HepG2 (cell line): ENCODE measurements at regions not wholly inside any gene's neighbourhood (a gene's known extent, or its start where the extent isn't known, plus 50 kb on each side); places are given as distances from the start of the nearest gene placed in this dataset.
A peak's percentile ranks its signal among the peaks of the same experiment; 100 is the strongest.

Source experiments
- ATAC-seq: fragments of 200-7000 bp; cut with Tn5 transposase; 3 replicates; pipeline ENCODE4 v1.9.1; 2020; ENCODE audit warnings: mild to moderate bottlenecking, moderate library complexity
- BruUV-seq: library from RNA; stranded (reverse); fragments of 400-500 nt; replicated peaks from 2 replicates; lab custom pipeline; 2021; lab: Mats Ljungman, UMichigan
- CTCF ChIA-PET: fragments of 300-600 bp; formaldehyde crosslinking; extraction: SDS; loops from one replicate; lab custom pipeline; 2021; ENCODE audit warnings: low total read pairs, inconsistent platforms, low intra/inter-chr PET ratio; lab: Yijun Ruan, JAX
- POLR2A ChIA-PET: fragments of 350-600 bp; sonication (Branson Sonifier 250); formaldehyde crosslinking; loops from one replicate; lab custom pipeline; 2020; ENCODE audit warnings: antibody characterized with exemption, inconsistent platforms; lab: Yijun Ruan, JAX
- DNase-seq: peaks from one replicate; pipeline ENCODE4 v3.0.0-alpha.2; 2015; ENCODE audit warnings: low spot score
- FAIRE-seq: peaks from 3 replicates; lab custom pipeline; 2011; peaks lifted over from hg19 to GRCh38; lab: Jason Lieb, UNC
- H2AFZ ChIP-seq: one replicate; pipeline ENCODE4 v1.6.1; 2011; ENCODE audit warnings: low read length, inconsistent platforms
- H3K27ac ChIP-seq: fragments of 300-600 bp; 3 replicates; pipeline ENCODE4 v1.8.0; 2011; ENCODE audit warnings: mixed run types, mild to moderate bottlenecking, mixed read lengths, low read length, inconsistent platforms; ENCODE audit not compliant: insufficient read depth; ENCODE audit errors: extremely low read length
- H3K27me3 ChIP-seq, 2 experiments: fragments of 200-600 bp in 1 of 2; 2 replicates in 1 of 2; 3 replicates in 1 of 2; pipeline versions ENCODE4 v1.6.0 to v1.8.0; 2011; ENCODE audit warnings: low read length in 2 of 2, mild to moderate bottlenecking in 2 of 2, moderate library complexity in 2 of 2, inconsistent platforms in 1 of 2; ENCODE audit not compliant: insufficient read depth in 2 of 2, control insufficient read depth in 1 of 2
- H3K36me3 ChIP-seq, 2 experiments: fragments of 200-600 bp in 1 of 2; replicated peaks in 1 of 2; 2 replicates in 1 of 2; 3 replicates in 1 of 2; pipeline versions ENCODE4 v1.5.1 to v1.8.0; 2011; ENCODE audit warnings: low read length in 2 of 2, inconsistent platforms in 1 of 2; ENCODE audit not compliant: insufficient read depth in 2 of 2, control insufficient read depth in 1 of 2
- H3K4me1 ChIP-seq: 2 replicates; pipeline ENCODE4 v1.5.1; 2012; ENCODE audit warnings: low read length, inconsistent platforms; ENCODE audit not compliant: insufficient read depth
- H3K4me2 ChIP-seq: 2 replicates; pipeline ENCODE4 v1.6.0; 2011; ENCODE audit warnings: low read depth, low read length, inconsistent platforms
- H3K4me3 ChIP-seq, 3 experiments: fragments of 200-600 bp in 1 of 3; sonication (generic), shearing (Covaris generic) in 1 of 3; replicated peaks in 1 of 3; 2 replicates each; pipeline ENCODE4 v1.5.1; 2011 to 2016; ENCODE audit warnings: low read length in 3 of 3, inconsistent platforms in 2 of 3, low read depth in 2 of 3, mild to moderate bottlenecking in 2 of 3, control low read depth in 1 of 3, mixed read lengths in 1 of 3; ENCODE audit not compliant: insufficient read depth in 1 of 3
- H3K79me2 ChIP-seq: one replicate; pipeline ENCODE4 v1.6.1; 2011; ENCODE audit warnings: low read length, inconsistent platforms; ENCODE audit not compliant: insufficient read depth
- H3K9ac ChIP-seq: 2 replicates; pipeline ENCODE4 v1.6.0; 2011; ENCODE audit warnings: mild to moderate bottlenecking, low read depth, low read length, inconsistent platforms; ENCODE audit not compliant: insufficient read depth
- H3K9me3 ChIP-seq: 2 replicates; pipeline ENCODE4 v1.5.1; 2012; ENCODE audit warnings: mild to moderate bottlenecking, low read length
- H4K20me1 ChIP-seq: 2 replicates; pipeline ENCODE4 v1.6.0; 2011; ENCODE audit warnings: inconsistent platforms, mild to moderate bottlenecking, low read length, moderate library complexity; ENCODE audit not compliant: insufficient read depth
- CEBPG ChIP-seq: IDR thresholded peaks from 2 replicates; pipeline ENCODE4 v1.6.1; 2016
- FIP1L1 ChIP-seq: fragments of 200-400 bp; formaldehyde crosslinking; IDR thresholded peaks from 2 replicates; pipeline ENCODE4 v1.6.1; 2018; ENCODE audit warnings: low read depth, mild to moderate bottlenecking, low read length, moderate library complexity, borderline replicate concordance; ENCODE audit not compliant: insufficient read depth
- FOXK2 ChIP-seq: fragments of 450-650 bp; IDR thresholded peaks from 2 replicates; pipeline ENCODE4 v1.6.1; 2016
- HDAC6 ChIP-seq: fragments of 200-600 bp; sonication (generic); IDR thresholded peaks from 2 replicates; pipeline ENCODE4 v1.7.0; 2017; ENCODE audit warnings: mild to moderate bottlenecking, antibody characterized with exemption, low read length, low read depth
- HHEX ChIP-seq: IDR thresholded peaks from 2 replicates; pipeline ENCODE4 v1.6.1; 2016; ENCODE audit warnings: control low read depth
- MAFF ChIP-seq: IDR thresholded peaks from 2 replicates; pipeline ENCODE4 v1.6.1; 2011; ENCODE audit warnings: low read depth, low read length, improper control_type of control experiment
- MXI1 ChIP-seq: IDR thresholded peaks from 3 replicates; pipeline ENCODE4 v1.6.1; 2012; ENCODE audit warnings: low read depth, low read length, inconsistent platforms, borderline replicate concordance
- POLR2AphosphoS5 ChIP-seq: IDR thresholded peaks from 2 replicates; pipeline ENCODE4 v1.6.1; 2012; ENCODE audit warnings: low read depth, low read length
- RCOR2 ChIP-seq: IDR thresholded peaks from 2 replicates; pipeline ENCODE4 v1.6.1; 2016; ENCODE audit warnings: missing biosample characterization, missing genetic modification reagents
- RFXANK ChIP-seq: IDR thresholded peaks from 2 replicates; pipeline ENCODE4 v1.6.1; 2016
- ZNF552 ChIP-seq: sonication (generic); formaldehyde crosslinking; IDR thresholded peaks from 2 replicates; pipeline ENCODE4 v1.9.0; 2022; ENCODE audit warnings: missing genetic modification reagents, mild to moderate bottlenecking, borderline replicate concordance
- WGBS: methylation state at CpG from one replicate; pipeline ENCODE4 v1.1.6; 2017; ENCODE audit warnings: low lambda C conversion rate; 5-methylcytosine and 5-hydroxymethylcytosine counted together
- in situ Hi-C: cut with HindIII; loops from 2 replicates; pipeline ENCODE4 v1.10.0; 2017; ENCODE audit warnings: low pct_unique_long_range_greater_than_20kb; ENCODE audit not compliant: extremely low pct_ligation_motif_present
- intact Hi-C: fragments of 100-400 bp; cut with micrococcal nuclease; formaldehyde crosslinking; loops from one replicate; pipeline ENCODE4 v1.10.0; 2022; ENCODE audit not compliant: unreplicated experiment
- TF ChIP-seq, protein P1 (sequence below): sonication (generic); formaldehyde crosslinking; IDR thresholded peaks from 2 replicates; pipeline ENCODE4 v1.9.0; 2021; ENCODE audit warnings: missing genetic modification reagents, mild to moderate bottlenecking, borderline replicate concordance
- TF ChIP-seq, protein P2 (sequence below): fragments of 450-650 bp; IDR thresholded peaks from 2 replicates; pipeline ENCODE4 v1.6.1; 2017; ENCODE audit warnings: mild to moderate bottlenecking
- TF ChIP-seq, protein P3 (sequence below): sonication (generic); IDR thresholded peaks from 2 replicates; pipeline ENCODE4 v1.6.1; 2016; ENCODE audit warnings: low read depth, borderline replicate concordance
- TF ChIP-seq, protein P4 (sequence below): sonication (generic); formaldehyde crosslinking; IDR thresholded peaks from 2 replicates; pipeline ENCODE4 v1.4.0; 2020; ENCODE audit warnings: missing genetic modification reagents, borderline replicate concordance
- TF ChIP-seq, protein P5 (sequence below): sonication (generic); formaldehyde crosslinking; IDR thresholded peaks from 2 replicates; pipeline ENCODE4 v1.5.1; 2020; ENCODE audit warnings: missing genetic modification reagents, mild to moderate bottlenecking, borderline replicate concordance

DNA sequence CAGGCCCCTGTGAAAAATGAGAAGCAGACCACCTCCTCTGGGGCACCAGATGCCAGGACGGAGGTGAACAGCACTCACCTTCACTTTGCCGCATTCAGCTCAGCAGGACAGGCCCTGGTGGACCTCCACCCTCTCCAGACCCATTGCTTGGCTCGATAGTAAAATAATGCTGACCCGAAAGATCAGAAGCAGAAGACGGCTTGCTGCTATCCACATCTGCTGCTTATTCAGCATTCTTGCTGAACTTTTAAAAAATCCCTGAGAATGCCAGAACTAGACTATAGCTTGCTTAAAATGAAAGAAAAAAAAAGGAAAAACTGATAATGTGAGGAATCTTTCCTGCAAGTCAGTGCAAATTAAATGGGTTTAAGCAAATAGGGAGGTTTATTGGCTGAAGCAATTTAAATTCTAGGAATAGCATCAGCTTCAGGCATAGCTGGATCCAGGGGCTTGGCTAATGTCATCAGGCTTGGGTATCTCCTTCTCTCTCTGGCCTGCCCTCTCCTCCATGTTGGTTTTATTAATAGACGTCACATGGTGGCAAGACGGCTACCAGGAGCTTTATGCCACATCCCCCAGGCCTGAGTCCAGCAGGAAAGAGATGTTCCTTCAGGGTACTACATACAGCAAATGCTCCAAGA lies 137.9 kb downstream of the SCARB1 start:
- Histone ChIP-seq H3K4me3 (no peak overlapping the region), H3K27ac (no peak overlapping the region), H4K20me1 (no peaks in the 10 kb centered on the region), H2AFZ (no peak overlapping the region), H3K79me2 (no peaks in the 10 kb centered on the region), H3K36me3 (no peaks in the 10 kb centered on the region), H3K27me3 (peaks cover 2 to 20% of the 10 kb centered on the region in 2 experiments; a peak in 3 of 5 replicates), H3K9ac (no peak overlapping the region), H3K4me2 (no peak overlapping the region), H3K4me1 (peaks cover 26% of the 10 kb centered on the region), H3K9me3 (no peaks in the 10 kb centered on the region)
- no peak for DNase-seq
- WGBS: 61% methylated on average over 7 of the region's 7 CpGs
- CTCF ChIA-PET: no interaction called here
- intact Hi-C loops: no loop called here
- no peak for FAIRE-seq
- BruUV-seq: no TSS peak
- POLR2A ChIA-PET: no interaction called here
- no peak for ATAC-seq
- in situ Hi-C loops: no loop called here
- TF ChIP-seq, protein P1, sequence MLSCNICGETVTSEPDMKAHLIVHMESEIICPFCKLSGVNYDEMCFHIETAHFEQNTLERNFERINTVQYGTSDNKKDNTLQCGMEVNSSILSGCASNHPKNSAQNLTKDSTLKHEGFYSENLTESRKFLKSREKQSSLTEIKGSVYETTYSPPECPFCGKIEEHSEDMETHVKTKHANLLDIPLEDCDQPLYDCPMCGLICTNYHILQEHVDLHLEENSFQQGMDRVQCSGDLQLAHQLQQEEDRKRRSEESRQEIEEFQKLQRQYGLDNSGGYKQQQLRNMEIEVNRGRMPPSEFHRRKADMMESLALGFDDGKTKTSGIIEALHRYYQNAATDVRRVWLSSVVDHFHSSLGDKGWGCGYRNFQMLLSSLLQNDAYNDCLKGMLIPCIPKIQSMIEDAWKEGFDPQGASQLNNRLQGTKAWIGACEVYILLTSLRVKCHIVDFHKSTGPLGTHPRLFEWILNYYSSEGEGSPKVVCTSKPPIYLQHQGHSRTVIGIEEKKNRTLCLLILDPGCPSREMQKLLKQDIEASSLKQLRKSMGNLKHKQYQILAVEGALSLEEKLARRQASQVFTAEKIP (CRISPR knock-in tag): no peak
- TF ChIP-seq, protein P2, sequence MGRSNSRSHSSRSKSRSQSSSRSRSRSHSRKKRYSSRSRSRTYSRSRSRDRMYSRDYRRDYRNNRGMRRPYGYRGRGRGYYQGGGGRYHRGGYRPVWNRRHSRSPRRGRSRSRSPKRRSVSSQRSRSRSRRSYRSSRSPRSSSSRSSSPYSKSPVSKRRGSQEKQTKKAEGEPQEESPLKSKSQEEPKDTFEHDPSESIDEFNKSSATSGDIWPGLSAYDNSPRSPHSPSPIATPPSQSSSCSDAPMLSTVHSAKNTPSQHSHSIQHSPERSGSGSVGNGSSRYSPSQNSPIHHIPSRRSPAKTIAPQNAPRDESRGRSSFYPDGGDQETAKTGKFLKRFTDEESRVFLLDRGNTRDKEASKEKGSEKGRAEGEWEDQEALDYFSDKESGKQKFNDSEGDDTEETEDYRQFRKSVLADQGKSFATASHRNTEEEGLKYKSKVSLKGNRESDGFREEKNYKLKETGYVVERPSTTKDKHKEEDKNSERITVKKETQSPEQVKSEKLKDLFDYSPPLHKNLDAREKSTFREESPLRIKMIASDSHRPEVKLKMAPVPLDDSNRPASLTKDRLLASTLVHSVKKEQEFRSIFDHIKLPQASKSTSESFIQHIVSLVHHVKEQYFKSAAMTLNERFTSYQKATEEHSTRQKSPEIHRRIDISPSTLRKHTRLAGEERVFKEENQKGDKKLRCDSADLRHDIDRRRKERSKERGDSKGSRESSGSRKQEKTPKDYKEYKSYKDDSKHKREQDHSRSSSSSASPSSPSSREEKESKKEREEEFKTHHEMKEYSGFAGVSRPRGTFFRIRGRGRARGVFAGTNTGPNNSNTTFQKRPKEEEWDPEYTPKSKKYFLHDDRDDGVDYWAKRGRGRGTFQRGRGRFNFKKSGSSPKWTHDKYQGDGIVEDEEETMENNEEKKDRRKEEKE: no peak
- TF ChIP-seq ZNF552 (CRISPR knock-in tag) (no peak), POLR2AphosphoS5 (no peak), FOXK2 (no peak), MXI1 (no peak), MAFF (peak; percentile 40), HHEX (CRISPR knock-in tag) (no peak), RFXANK (CRISPR knock-in tag) (no peak), RCOR2 (no peak), FIP1L1 (no peak), HDAC6 (no peak), CEBPG (CRISPR knock-in tag) (no peak)
- TF ChIP-seq, protein P3, sequence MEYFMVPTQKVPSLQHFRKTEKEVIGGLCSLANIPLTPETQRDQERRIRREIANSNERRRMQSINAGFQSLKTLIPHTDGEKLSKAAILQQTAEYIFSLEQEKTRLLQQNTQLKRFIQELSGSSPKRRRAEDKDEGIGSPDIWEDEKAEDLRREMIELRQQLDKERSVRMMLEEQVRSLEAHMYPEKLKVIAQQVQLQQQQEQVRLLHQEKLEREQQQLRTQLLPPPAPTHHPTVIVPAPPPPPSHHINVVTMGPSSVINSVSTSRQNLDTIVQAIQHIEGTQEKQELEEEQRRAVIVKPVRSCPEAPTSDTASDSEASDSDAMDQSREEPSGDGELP: no peak
- TF ChIP-seq, protein P4, sequence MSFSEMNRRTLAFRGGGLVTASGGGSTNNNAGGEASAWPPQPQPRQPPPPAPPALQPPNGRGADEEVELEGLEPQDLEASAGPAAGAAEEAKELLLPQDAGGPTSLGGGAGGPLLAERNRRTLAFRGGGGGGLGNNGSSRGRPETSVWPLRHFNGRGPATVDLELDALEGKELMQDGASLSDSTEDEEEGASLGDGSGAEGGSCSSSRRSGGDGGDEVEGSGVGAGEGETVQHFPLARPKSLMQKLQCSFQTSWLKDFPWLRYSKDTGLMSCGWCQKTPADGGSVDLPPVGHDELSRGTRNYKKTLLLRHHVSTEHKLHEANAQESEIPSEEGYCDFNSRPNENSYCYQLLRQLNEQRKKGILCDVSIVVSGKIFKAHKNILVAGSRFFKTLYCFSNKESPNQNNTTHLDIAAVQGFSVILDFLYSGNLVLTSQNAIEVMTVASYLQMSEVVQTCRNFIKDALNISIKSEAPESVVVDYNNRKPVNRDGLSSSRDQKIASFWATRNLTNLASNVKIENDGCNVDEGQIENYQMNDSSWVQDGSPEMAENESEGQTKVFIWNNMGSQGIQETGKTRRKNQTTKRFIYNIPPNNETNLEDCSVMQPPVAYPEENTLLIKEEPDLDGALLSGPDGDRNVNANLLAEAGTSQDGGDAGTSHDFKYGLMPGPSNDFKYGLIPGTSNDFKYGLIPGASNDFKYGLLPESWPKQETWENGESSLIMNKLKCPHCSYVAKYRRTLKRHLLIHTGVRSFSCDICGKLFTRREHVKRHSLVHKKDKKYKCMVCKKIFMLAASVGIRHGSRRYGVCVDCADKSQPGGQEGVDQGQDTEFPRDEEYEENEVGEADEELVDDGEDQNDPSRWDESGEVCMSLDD (CRISPR knock-in tag): no peak
- TF ChIP-seq, protein P5, sequence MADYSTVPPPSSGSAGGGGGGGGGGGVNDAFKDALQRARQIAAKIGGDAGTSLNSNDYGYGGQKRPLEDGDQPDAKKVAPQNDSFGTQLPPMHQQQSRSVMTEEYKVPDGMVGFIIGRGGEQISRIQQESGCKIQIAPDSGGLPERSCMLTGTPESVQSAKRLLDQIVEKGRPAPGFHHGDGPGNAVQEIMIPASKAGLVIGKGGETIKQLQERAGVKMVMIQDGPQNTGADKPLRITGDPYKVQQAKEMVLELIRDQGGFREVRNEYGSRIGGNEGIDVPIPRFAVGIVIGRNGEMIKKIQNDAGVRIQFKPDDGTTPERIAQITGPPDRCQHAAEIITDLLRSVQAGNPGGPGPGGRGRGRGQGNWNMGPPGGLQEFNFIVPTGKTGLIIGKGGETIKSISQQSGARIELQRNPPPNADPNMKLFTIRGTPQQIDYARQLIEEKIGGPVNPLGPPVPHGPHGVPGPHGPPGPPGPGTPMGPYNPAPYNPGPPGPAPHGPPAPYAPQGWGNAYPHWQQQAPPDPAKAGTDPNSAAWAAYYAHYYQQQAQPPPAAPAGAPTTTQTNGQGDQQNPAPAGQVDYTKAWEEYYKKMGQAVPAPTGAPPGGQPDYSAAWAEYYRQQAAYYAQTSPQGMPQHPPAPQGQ: no peak
